ENCODE measurements at regions not wholly inside any gene's neighbourhood (a gene's known extent, or its start where the extent isn't known, plus 50 kb on each side); places are given as distances from the start of the nearest gene placed in this dataset.

DNA sequence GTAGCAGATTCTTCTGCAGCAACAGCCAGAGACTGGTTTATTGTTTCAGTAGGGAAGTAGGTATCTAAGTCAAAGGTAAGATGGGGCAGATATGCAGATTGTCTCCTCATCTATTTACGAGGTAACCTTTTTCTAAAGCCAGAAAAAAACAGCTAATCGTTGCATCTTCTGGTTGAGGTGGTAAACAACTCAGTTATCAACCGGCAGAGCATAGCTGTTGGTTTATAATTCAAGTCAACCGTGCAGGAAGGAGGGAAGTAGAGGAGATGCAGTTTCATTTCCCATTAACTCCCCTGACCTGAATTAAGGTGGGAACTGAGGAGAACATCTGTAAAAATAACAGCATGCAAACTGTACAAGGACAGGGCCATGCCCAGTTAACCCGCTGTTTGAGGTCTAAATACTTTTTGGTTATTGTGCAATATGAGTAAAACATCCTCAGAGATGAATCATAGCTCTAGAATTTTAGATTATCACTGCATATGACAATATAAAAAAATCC, 156.5 kb upstream of the ITGB1 start:
- H3K9me3 ChIP-seq (ENCODE audit: control insufficient read depth, low read depth, low read length): no peaks in the 10 kb centered on the region
- no peak overlapping the region for H3K9ac ChIP-seq (ENCODE audit: low read length)
- peaks cover 5% of the 10 kb centered on the region for H3K4me1 ChIP-seq (ENCODE audit: control insufficient read depth, low read depth, low read length)
- no peaks in the 10 kb centered on the region for H3K27me3 ChIP-seq (ENCODE audit: control insufficient read depth, insufficient read depth, low read length)
- no peak overlapping the region for H3K27ac ChIP-seq (ENCODE audit: low read length)
- H3K36me3 ChIP-seq (ENCODE audit: control insufficient read depth, low read depth, low read length): no peaks in the 10 kb centered on the region
- no peak overlapping the region for H3K4me3 ChIP-seq (ENCODE audit: low read length)

DNA sequence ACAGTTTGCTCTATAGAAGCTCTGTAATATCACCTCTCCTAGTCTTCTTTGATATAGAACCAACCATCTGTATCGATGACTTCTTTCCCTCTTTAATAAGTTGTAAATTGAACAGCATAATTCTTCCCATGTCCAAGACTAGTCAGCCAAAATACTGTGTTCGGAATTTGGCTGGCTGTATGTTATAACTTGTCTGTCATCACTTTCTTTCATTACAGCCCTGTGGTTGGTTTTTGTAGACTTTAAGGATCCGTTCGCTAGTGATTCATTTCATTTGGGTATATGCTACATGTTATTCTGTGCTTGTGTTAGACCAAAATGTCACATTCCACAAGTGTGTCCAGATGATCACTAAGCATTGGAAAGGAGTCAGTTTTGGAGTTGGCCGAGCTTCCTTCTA, 155.4 kb upstream of the ITGB1 start:
- Histone ChIP-seq H3K27me3 (ENCODE audit: control insufficient read depth, insufficient read depth, low read length) (no peaks in the 10 kb centered on the region), H3K4me1 (ENCODE audit: control insufficient read depth, low read depth, low read length) (peaks cover 15% of the 10 kb centered on the region), H3K27ac (ENCODE audit: low read length) (no peak overlapping the region), H3K9me3 (ENCODE audit: control insufficient read depth, low read depth, low read length) (no peaks in the 10 kb centered on the region), H3K36me3 (ENCODE audit: control insufficient read depth, low read depth, low read length) (no peaks in the 10 kb centered on the region), H3K4me3 (ENCODE audit: low read length) (no peak overlapping the region), H3K9ac (ENCODE audit: low read length) (no peak overlapping the region)

DNA sequence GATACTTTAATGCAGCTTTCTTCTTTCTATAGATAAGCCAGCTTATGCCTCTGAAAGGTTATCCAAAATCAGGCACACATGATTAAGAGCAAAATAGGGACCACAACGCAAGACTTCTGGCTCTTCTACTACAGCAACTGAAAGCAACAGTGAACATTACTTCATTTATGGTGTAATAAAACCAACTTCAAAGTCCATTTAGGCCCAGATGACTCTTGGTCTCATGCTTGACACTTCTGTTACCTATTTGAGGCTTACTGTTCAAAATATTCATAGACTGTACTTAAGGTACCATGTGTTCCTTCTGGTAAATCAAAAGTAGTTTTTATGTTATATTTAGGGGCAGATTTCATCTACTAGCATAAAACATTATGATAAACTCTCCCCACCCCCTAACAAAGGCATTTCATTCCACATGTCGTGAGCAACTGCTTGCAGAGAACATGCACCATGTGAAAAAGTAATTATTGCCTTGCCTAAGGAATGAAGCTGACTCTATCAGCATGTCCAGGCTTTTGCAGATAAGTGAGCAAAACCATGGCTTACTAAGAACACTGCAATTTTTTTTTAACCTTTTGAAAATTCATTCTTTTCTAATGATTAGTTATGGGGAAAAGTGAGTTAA, 154.9 kb upstream of the ITGB1 start:
- Histone ChIP-seq H3K4me3 (ENCODE audit: low read length) (no peak overlapping the region), H3K27me3 (ENCODE audit: control insufficient read depth, insufficient read depth, low read length) (no peaks in the 10 kb centered on the region), H3K9ac (ENCODE audit: low read length) (no peak overlapping the region), H3K27ac (ENCODE audit: low read length) (no peak overlapping the region), H3K4me1 (ENCODE audit: control insufficient read depth, low read depth, low read length) (peaks cover 20% of the 10 kb centered on the region), H3K9me3 (ENCODE audit: control insufficient read depth, low read depth, low read length) (no peaks in the 10 kb centered on the region), H3K36me3 (ENCODE audit: control insufficient read depth, low read depth, low read length) (no peaks in the 10 kb centered on the region)

DNA sequence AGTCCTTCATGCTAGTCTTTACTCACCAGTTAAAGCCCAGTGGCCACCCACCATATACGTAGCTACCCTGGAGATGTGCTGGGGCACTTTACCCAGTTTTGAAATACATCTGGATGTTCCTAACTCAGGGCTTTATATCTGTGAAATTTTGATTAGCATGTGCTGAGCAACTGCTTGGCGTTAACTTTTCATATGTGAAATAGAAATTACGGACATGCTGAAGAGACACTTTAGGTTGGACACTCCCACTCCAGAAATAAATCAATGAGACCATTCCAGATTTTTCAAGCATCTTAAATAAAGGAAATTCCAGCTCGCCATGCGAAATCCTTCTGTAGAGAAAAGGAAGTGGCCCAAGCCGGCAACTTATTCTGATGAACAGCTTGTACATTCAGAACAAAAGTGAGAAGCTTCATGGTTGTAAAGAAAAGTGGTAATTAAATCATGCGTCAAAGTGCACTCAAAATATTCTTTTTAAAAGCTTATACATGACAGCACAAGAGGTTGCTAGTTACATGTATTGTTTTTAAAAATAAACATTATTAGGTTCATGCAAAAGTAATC, 153.5 kb upstream of the ITGB1 start:
- Histone ChIP-seq H3K27me3 (ENCODE audit: control insufficient read depth, insufficient read depth, low read length) (no peaks in the 10 kb centered on the region), H3K4me1 (ENCODE audit: control insufficient read depth, low read depth, low read length) (peaks cover 33% of the 10 kb centered on the region), H3K9ac (ENCODE audit: low read length) (no peak overlapping the region), H3K4me3 (ENCODE audit: low read length) (no peak overlapping the region), H3K27ac (ENCODE audit: low read length) (no peak overlapping the region), H3K9me3 (ENCODE audit: control insufficient read depth, low read depth, low read length) (no peaks in the 10 kb centered on the region), H3K36me3 (ENCODE audit: control insufficient read depth, low read depth, low read length) (no peaks in the 10 kb centered on the region)

DNA sequence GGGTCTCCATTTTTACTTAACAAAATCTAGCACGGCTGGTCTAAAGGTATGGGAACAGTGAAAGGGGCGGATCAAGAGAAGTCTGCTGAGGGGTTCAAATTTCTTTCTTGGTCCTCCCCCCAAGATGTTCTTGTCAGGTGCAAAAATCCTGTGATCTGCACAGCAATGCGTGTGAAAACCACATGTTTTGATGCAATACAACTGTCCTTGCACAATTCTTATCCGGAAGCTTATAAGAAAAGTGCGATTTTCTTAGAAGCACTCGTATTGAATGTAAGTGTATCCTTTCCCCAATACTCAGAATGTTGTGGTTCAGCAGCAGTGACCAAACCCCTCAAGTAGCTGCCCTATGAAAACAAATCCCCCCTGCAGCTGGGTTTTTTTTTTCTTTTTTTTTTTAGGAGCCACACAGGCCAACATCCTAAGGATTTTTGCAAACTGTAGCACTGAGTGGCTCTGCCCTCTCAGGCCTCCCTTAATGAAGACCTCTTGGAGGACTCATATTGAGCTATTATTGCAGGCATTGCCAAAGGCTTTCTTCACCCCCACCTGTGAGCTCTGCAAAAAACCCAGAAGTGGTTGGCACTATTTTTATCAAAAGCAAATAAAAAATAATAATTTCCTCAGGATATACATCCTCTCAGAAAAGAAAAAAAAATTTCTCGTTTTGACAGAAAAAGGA, 151.9 kb upstream of the ITGB1 start:
- H3K27me3 ChIP-seq (ENCODE audit: control insufficient read depth, insufficient read depth, low read length): no peaks in the 10 kb centered on the region
- no peak overlapping the region for H3K27ac ChIP-seq (ENCODE audit: low read length)
- H3K4me3 ChIP-seq (ENCODE audit: low read length): no peak overlapping the region
- no peak overlapping the region for H3K9ac ChIP-seq (ENCODE audit: low read length)
- H3K36me3 ChIP-seq (ENCODE audit: control insufficient read depth, low read depth, low read length): no peaks in the 10 kb centered on the region
- H3K4me1 ChIP-seq (ENCODE audit: control insufficient read depth, low read depth, low read length): peaks cover 35% of the 10 kb centered on the region
- H3K9me3 ChIP-seq (ENCODE audit: control insufficient read depth, low read depth, low read length): no peaks in the 10 kb centered on the region

DNA sequence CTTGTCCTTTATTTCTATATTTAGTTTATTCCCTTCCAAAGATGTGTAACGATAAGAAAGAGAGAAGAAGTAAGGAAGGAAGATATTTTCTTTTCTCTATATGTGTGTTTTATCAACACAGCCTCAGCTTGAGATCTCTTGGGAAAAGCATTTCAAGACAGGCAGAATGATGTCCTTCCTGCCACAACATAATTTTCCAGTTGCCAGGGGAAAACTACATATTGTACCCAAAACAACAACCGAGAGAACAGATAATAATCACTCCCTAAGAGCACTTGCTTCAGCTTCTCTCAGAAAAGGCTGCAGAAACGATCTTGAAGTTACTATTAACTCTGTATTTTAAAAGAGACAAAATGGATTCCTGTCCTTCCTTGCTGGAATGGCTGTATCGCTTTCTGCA, 151.4 kb upstream of the ITGB1 start:
- Histone ChIP-seq H3K27me3 (ENCODE audit: control insufficient read depth, insufficient read depth, low read length) (no peaks in the 10 kb centered on the region), H3K4me3 (ENCODE audit: low read length) (no peak overlapping the region), H3K4me1 (ENCODE audit: control insufficient read depth, low read depth, low read length) (peaks cover 35% of the 10 kb centered on the region), H3K27ac (ENCODE audit: low read length) (no peak overlapping the region), H3K36me3 (ENCODE audit: control insufficient read depth, low read depth, low read length) (no peaks in the 10 kb centered on the region), H3K9ac (ENCODE audit: low read length) (no peak overlapping the region), H3K9me3 (ENCODE audit: control insufficient read depth, low read depth, low read length) (peaks cover 3% of the 10 kb centered on the region)

DNA sequence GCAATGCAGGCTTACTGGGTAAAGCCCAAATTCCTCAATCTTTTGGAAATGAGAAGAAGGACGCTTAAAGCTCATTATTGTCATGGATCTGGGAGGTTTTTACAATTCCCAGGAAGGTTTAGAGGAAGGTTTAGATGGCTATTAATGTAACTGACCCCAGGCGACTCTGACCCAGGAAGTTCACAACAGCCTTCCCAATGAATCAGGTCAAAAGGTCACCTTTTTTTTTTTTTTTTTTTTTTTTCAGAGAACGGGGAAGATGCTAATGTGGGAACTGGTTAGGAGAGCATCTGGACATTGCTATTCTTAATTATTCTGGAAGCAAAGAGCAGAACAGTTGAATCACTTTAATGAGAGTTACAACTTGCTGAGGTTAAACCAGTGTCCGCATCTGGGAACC, 149.9 kb upstream of the ITGB1 start:
- peaks cover 16% of the 10 kb centered on the region for H3K9me3 ChIP-seq (ENCODE audit: control insufficient read depth, low read depth, low read length)
- H3K36me3 ChIP-seq (ENCODE audit: control insufficient read depth, low read depth, low read length): no peaks in the 10 kb centered on the region
- no peaks in the 10 kb centered on the region for H3K27me3 ChIP-seq (ENCODE audit: control insufficient read depth, insufficient read depth, low read length)
- no peak overlapping the region for H3K9ac ChIP-seq (ENCODE audit: low read length)
- peaks cover 35% of the 10 kb centered on the region for H3K4me1 ChIP-seq (ENCODE audit: control insufficient read depth, low read depth, low read length)
- H3K4me3 ChIP-seq (ENCODE audit: low read length): no peak overlapping the region
- H3K27ac ChIP-seq (ENCODE audit: low read length): no peak overlapping the region

DNA sequence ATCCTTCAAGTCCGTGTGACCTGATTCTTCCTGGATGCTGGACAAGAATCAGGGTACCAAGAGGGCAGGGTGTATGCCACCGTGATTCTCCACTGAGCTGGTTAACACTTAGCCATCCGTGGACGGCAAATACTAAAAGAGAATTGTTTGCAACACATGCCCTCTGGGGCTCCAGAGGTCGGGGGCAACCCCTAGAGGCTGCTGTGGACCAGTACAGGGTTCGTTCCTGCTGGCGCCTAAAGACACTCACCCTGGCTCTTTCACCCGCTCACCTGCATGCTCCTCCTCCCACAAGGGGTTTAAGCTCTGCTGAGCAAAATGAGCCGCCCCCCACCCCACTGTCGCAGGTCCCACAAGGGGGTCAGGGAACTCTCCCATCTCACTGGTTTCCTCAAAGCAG, 148.7 kb upstream of the ITGB1 start:
- Histone ChIP-seq H3K27me3 (ENCODE audit: control insufficient read depth, insufficient read depth, low read length) (no peaks in the 10 kb centered on the region), H3K4me1 (ENCODE audit: control insufficient read depth, low read depth, low read length) (peaks cover 35% of the 10 kb centered on the region)

DNA sequence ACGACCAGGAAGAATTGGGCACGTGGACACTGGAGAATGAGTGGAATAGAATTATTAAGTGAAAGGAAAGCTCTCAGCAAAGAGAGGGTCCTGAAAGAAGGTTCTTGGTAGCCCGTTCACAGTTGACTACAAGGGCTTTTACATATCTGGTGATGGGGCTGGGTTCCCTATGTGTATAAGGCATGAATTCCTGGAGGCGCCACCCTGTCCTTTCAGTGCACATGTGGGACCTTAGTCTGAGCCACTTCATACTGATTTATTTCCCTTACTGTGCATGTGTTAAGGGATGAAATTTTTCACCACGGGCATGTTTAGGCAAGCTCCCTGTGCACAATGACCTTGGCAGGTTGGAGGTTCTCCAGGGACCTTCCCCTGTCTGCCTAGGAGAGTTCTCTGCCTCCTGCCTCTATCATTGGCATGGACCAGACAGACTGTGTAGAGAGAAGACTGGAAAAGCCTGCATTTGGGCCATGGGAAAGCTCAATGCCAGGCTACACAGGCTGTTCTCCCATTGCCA, 145.9 kb upstream of the ITGB1 start:
- Histone ChIP-seq H3K4me3 (ENCODE audit: low read length) (no peak overlapping the region), H3K4me1 (ENCODE audit: control insufficient read depth, low read depth, low read length) (peaks cover 25% of the 10 kb centered on the region), H3K9ac (ENCODE audit: low read length) (no peak overlapping the region), H3K9me3 (ENCODE audit: control insufficient read depth, low read depth, low read length) (peaks cover 18% of the 10 kb centered on the region), H3K36me3 (ENCODE audit: control insufficient read depth, low read depth, low read length) (no peaks in the 10 kb centered on the region), H3K27me3 (ENCODE audit: control insufficient read depth, insufficient read depth, low read length) (no peaks in the 10 kb centered on the region), H3K27ac (ENCODE audit: low read length) (no peak overlapping the region)

More for the DNA sequence above, 148.7 kb upstream of the ITGB1 start:
- no peak overlapping the region for H3K9ac ChIP-seq (ENCODE audit: low read length)
- H3K36me3 ChIP-seq (ENCODE audit: control insufficient read depth, low read depth, low read length): no peaks in the 10 kb centered on the region
- no peak overlapping the region for H3K4me3 ChIP-seq (ENCODE audit: low read length)
- no peak overlapping the region for H3K27ac ChIP-seq (ENCODE audit: low read length)
- H3K9me3 ChIP-seq (ENCODE audit: control insufficient read depth, low read depth, low read length): peaks cover 18% of the 10 kb centered on the region

DNA sequence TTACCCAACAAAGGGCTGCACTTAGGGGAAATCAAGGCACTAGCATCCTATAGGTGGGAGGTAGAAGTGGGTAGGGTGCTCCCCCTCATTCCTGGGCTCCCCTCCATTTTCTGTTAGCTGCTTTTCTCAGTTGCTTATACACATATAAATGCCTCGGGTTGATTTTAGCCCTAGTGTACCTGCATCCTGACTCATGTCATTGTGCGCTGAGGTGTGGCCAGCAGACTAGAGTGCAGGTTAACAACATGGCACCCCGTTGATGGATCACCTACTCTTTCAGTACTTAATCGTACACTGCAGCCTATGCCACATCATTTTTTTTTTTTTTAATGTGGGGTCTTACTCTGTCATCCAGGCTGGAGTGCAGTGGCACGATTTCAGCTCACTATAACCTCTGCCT, 144.0 kb upstream of the ITGB1 start:
- Histone ChIP-seq H3K9ac (ENCODE audit: low read length) (no peak overlapping the region), H3K27me3 (ENCODE audit: control insufficient read depth, insufficient read depth, low read length) (no peaks in the 10 kb centered on the region), H3K4me3 (ENCODE audit: low read length) (no peak overlapping the region), H3K9me3 (ENCODE audit: control insufficient read depth, low read depth, low read length) (peaks cover 20% of the 10 kb centered on the region), H3K36me3 (ENCODE audit: control insufficient read depth, low read depth, low read length) (no peaks in the 10 kb centered on the region), H3K27ac (ENCODE audit: low read length) (no peak overlapping the region), H3K4me1 (ENCODE audit: control insufficient read depth, low read depth, low read length) (peaks cover 6% of the 10 kb centered on the region)

DNA sequence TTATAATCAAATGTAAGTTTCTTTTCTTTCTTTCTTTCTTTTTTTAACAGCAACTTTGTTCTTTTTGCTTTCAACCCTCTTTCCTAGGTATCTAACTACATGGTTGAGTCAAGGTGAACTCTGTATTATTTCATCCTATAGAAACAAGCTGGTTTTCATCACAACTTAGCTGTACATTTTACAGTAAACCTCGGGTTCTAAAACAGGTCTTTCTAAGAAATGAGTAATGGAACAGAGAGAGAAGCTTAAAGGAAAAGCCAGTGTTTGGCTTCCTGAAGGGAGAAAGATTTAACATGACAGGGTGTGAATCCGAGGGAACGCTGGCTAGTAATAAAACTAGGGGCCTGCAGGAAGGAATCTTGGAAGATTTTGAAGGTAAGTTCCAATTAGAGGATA, 143.4 kb upstream of the ITGB1 start:
- no peaks in the 10 kb centered on the region for H3K27me3 ChIP-seq (ENCODE audit: control insufficient read depth, insufficient read depth, low read length)
- no peak overlapping the region for H3K27ac ChIP-seq (ENCODE audit: low read length)
- no peak overlapping the region for H3K4me3 ChIP-seq (ENCODE audit: low read length)
- no peaks in the 10 kb centered on the region for H3K36me3 ChIP-seq (ENCODE audit: control insufficient read depth, low read depth, low read length)
- peaks cover 6% of the 10 kb centered on the region for H3K4me1 ChIP-seq (ENCODE audit: control insufficient read depth, low read depth, low read length)
- no peak overlapping the region for H3K9ac ChIP-seq (ENCODE audit: low read length)
- peaks cover 20% of the 10 kb centered on the region for H3K9me3 ChIP-seq (ENCODE audit: control insufficient read depth, low read depth, low read length)
